ENCODE measurements at regions not wholly inside any gene's neighbourhood (a gene's known extent, or its start where the extent isn't known, plus 50 kb on each side); places are given as distances from the start of the nearest gene placed in this dataset.

DNA sequence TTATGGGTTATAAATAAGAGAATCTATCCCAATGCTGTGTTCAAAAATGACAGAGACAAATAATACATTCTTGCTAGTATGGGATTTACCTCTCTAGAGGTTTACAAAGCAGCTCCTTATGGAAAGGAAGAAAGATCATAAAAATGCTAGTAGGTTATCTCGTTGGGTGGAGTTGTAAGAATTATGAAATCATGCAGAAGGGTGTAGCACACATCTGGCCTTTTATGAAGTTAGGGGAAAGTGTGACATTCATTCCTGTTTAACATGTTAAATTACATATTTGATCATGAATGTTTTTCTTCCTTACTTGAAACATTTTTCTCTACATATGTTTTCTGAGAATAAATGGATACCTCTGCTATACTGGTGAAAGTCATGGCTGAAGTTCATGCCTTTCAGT lies 414.2 kb downstream of the SH3GL2 start:
- Mint-ChIP-seq H3K4me1 (ENCODE audit: low read depth, unreplicated experiment) (no peaks in the 10 kb centered on the region), H3K27me3 (ENCODE audit: low read depth, unreplicated experiment) (no peaks in the 10 kb centered on the region), H3K4me3 (ENCODE audit: unreplicated experiment) (no peak overlapping the region), H3K9me3 (ENCODE audit: unreplicated experiment) (no peaks in the 10 kb centered on the region), H3K36me3 (ENCODE audit: low read depth, unreplicated experiment) (no peaks in the 10 kb centered on the region), H3K27ac (ENCODE audit: unreplicated experiment) (no peak overlapping the region)
- Histone ChIP-seq H3K36me3 (ENCODE audit: insufficient read depth, low read length) (no peaks in the 10 kb centered on the region), H2AFZ (ENCODE audit: low read depth, low read length) (no peak overlapping the region), H4K20me1 (ENCODE audit: insufficient read depth, low read length) (no peaks in the 10 kb centered on the region), H3K79me2 (ENCODE audit: insufficient read depth, low read length) (no peaks in the 10 kb centered on the region), H3K27me3 (ENCODE audit: insufficient read depth, low read length) (peaks cover 2% of the 10 kb centered on the region), H3K27ac (ENCODE audit: low read depth, low read length) (no peak overlapping the region), H3K4me2 (ENCODE audit: low read length) (no peak overlapping the region), H3K4me3 (ENCODE audit: insufficient read depth, low read depth, low read length) (no peak overlapping the region), H3K9ac (ENCODE audit: low read length) (no peak overlapping the region), H3K4me1 (ENCODE audit: insufficient read depth, low read length) (no peaks in the 10 kb centered on the region), H3K9me3 (ENCODE audit: insufficient read depth, low read depth, low read length) (no peaks in the 10 kb centered on the region)
- DNase-seq (ENCODE audit: low read depth) (no peak), FAIRE-seq (no peak)
- no peak for TF ChIP-seq EZH2 (IDR thresholded peaks at IDR 0.05; ENCODE audit: insufficient read depth, low read length)
- TF ChIP-seq CTCF (IDR thresholded peaks at IDR 0.05; ENCODE audit: insufficient read depth, low read depth, low read length), result no peak

- H3K4me3 Mint-ChIP-seq (ENCODE audit: unreplicated experiment), result no peak overlapping the region
- TF ChIP-seq EZH2 (IDR thresholded peaks at IDR 0.05; ENCODE audit: insufficient read depth, low read length) (no peak), CTCF (IDR thresholded peaks at IDR 0.05; ENCODE audit: insufficient read depth, low read depth, low read length) (no peak)
- Histone ChIP-seq H3K27me3 (ENCODE audit: insufficient read depth, low read length) (peaks cover 2% of the 10 kb centered on the region), H3K27ac (ENCODE audit: low read depth, low read length) (no peak overlapping the region), H3K9ac (ENCODE audit: low read length) (no peak overlapping the region), H3K79me2 (ENCODE audit: insufficient read depth, low read length) (no peaks in the 10 kb centered on the region), H3K4me3 (ENCODE audit: insufficient read depth, low read depth, low read length) (no peak overlapping the region), H3K4me2 (ENCODE audit: low read length) (no peak overlapping the region), H3K36me3 (ENCODE audit: insufficient read depth, low read length) (no peaks in the 10 kb centered on the region), H3K4me1 (ENCODE audit: insufficient read depth, low read length) (no peaks in the 10 kb centered on the region), H4K20me1 (ENCODE audit: insufficient read depth, low read length) (no peaks in the 10 kb centered on the region), H2AFZ (ENCODE audit: low read depth, low read length) (no peak overlapping the region), H3K9me3 (ENCODE audit: insufficient read depth, low read depth, low read length) (no peaks in the 10 kb centered on the region)
- no peaks in the 10 kb centered on the region for H3K36me3 Mint-ChIP-seq (ENCODE audit: low read depth, unreplicated experiment)
- no peak for FAIRE-seq
- no peak for DNase-seq (ENCODE audit: low read depth)
- no peak overlapping the region for H3K27ac Mint-ChIP-seq (ENCODE audit: unreplicated experiment)
- no peaks in the 10 kb centered on the region for H3K4me1 Mint-ChIP-seq (ENCODE audit: low read depth, unreplicated experiment)
- H3K27me3 Mint-ChIP-seq (ENCODE audit: low read depth, unreplicated experiment), result no peaks in the 10 kb centered on the region
- H3K9me3 Mint-ChIP-seq (ENCODE audit: unreplicated experiment), result no peaks in the 10 kb centered on the region
Measured at GRCh38 chr9:17994695-17995425, 416.0 kb downstream of the SH3GL2 start.

GRCh38 chr9:17996728-17997127 lies 417.9 kb downstream of the SH3GL2 start:
- FAIRE-seq, result no peak
- no peak overlapping the region for H3K4me3 ChIP-seq (ENCODE audit: insufficient read depth, low read depth, low read length)
- Mint-ChIP-seq H3K4me3 (ENCODE audit: unreplicated experiment) (no peak overlapping the region), H3K9me3 (ENCODE audit: unreplicated experiment) (no peaks in the 10 kb centered on the region), H3K36me3 (ENCODE audit: low read depth, unreplicated experiment) (no peaks in the 10 kb centered on the region), H3K4me1 (ENCODE audit: low read depth, unreplicated experiment) (no peaks in the 10 kb centered on the region), H3K27ac (ENCODE audit: unreplicated experiment) (no peak overlapping the region), H3K27me3 (ENCODE audit: low read depth, unreplicated experiment) (no peaks in the 10 kb centered on the region)
- H3K27me3 ChIP-seq (ENCODE audit: insufficient read depth, low read length), result peaks cover 2% of the 10 kb centered on the region
- H3K36me3 ChIP-seq (ENCODE audit: insufficient read depth, low read length), result no peaks in the 10 kb centered on the region
- H4K20me1 ChIP-seq (ENCODE audit: insufficient read depth, low read length), result no peaks in the 10 kb centered on the region
- no peak overlapping the region for H3K9ac ChIP-seq (ENCODE audit: low read length)
- H3K9me3 ChIP-seq (ENCODE audit: insufficient read depth, low read depth, low read length), result no peaks in the 10 kb centered on the region
- no peak for DNase-seq (ENCODE audit: low read depth)
- H2AFZ ChIP-seq (ENCODE audit: low read depth, low read length), result no peak overlapping the region
- H3K4me2 ChIP-seq (ENCODE audit: low read length), result no peak overlapping the region
- no peaks in the 10 kb centered on the region for H3K4me1 ChIP-seq (ENCODE audit: insufficient read depth, low read length)
- no peak overlapping the region for H3K27ac ChIP-seq (ENCODE audit: low read depth, low read length)
- no peaks in the 10 kb centered on the region for H3K79me2 ChIP-seq (ENCODE audit: insufficient read depth, low read length)
- TF ChIP-seq CTCF (IDR thresholded peaks at IDR 0.05; ENCODE audit: insufficient read depth, low read depth, low read length), result no peak
- TF ChIP-seq EZH2 (IDR thresholded peaks at IDR 0.05; ENCODE audit: insufficient read depth, low read length), result no peak

All from astrocyte (in vitro differentiated cells and primary cell).